ENCODE measurements at regions not wholly inside any gene's neighbourhood (a gene's known extent, or its start where the extent isn't known, plus 50 kb on each side); places are given as distances from the start of the nearest gene placed in this dataset.
"Not testable (repeated sequence)": the region's sequence is repeated elsewhere in the genome, so short reads cannot be mapped to it uniquely, and the experiment has no call there.

DNA sequence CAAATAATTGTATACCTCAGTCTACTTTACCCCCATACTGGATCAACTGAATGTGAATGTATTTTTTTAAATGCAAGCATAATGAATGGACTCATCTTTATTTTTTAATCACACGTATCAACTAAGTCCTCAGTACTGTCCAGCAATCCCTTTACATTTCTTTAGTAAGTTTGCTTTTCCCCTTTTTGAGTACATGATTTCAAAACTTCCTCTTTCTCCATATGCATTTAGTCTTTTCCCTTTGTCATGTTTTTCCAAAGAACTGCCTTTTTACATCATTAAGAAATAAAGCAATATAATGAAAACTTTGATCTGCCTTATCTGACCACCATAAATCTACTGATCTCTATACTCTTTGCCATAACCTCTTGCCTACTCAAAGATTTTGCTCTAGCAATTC is 182.5 kb upstream of the AKR1E2 start:
- intact Hi-C loops (cut with micrococcal nuclease): no loop called here

- intact Hi-C loops (cut with micrococcal nuclease): no loop called here
These were observed 186.0 kb upstream of the AKR1E2 start for GRCh38 chr10:4639960-4640359.

DNA sequence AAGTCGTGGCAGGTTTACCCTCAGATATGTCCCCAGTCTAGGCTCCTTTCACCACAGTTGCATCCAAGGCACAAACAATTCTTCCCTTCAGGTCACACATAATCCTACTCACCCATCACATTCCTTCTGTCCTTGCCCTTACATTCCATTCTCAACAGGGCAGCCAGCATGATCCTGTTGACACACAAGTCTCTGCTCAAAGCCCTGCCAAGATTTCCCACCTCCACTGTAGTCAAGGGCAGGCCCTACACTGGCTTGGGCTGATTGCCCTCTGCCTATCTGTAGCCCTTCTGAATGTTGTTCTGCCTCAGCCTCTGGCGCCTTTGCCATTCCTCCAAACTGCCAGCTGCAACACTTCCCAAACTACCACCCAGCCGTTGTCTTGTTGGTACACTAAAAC is 187.9 kb upstream of the AKR1E2 start:
- intact Hi-C loops (cut with micrococcal nuclease): no loop called here

DNA sequence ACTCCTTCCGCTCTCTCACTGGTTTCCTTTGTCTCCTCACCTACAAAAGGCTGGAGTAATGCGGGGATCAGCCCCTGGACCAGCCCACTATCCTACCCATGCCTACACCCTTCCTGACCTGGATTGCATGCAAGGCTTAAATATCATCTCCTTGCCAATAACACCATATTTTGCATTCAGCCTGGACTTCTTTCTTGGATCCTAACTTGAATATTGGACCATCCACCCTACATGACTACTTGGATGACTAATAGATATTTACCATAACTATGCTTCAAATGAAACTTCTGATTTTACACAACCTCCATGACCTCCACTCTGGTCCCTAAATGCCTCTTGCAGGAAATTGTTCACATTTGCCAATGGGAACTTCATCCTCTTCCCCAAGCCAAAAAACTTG is 188.3 kb upstream of the AKR1E2 start:
- intact Hi-C loops (cut with micrococcal nuclease): no loop called here

GRCh38 chr10:4635883-4636282 is 190.1 kb upstream of the AKR1E2 start:
- intact Hi-C loops (cut with micrococcal nuclease): no loop called here

GRCh38 chr10:4635388-4635787 is 190.6 kb upstream of the AKR1E2 start:
- intact Hi-C loops (cut with micrococcal nuclease): no loop called here

DNA sequence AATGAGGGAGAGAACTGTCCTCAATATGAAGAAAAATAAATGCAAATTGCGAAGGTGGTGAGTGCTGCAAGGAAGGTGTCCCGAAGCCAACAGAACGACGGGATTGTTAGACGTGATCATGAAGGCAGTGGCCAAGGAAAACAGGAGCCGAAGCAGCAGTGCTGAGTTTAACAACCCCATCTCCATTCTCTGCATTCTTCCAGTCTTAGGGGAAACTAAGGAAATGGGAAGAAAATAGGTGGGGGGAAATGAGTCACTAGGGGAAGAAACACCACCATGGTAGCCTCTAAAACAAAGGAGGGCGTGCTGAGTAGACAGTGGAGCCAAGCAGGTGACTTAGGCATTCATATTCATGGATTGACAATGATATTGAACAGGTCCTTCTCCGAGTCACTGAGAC is 192.2 kb upstream of the AKR1E2 start:
- intact Hi-C loops (cut with micrococcal nuclease): no loop called here

DNA sequence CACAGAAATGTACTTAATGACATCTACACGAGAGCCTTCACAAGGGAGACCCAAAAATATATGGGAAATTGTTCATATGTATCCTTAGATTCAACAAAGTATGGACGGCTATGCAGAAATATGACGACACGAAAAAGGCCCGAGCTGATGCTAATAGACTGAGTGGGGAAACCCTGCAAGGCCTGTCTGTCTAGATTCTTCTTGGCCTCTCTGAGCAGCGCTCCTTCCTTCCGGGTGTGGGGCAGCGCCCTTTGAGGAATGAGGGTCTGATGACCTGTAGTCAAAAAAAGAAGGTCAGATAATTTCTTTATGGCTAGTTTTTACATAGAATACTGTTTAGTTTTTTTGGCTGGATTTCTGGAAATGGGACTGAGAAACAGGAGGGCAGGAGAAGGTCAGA is 192.8 kb upstream of the AKR1E2 start:
- intact Hi-C loops (cut with micrococcal nuclease): no loop called here

- intact Hi-C loops (cut with micrococcal nuclease): no loop called here
These were observed 193.2 kb upstream of the AKR1E2 start for GRCh38 chr10:4632757-4633156.

DNA sequence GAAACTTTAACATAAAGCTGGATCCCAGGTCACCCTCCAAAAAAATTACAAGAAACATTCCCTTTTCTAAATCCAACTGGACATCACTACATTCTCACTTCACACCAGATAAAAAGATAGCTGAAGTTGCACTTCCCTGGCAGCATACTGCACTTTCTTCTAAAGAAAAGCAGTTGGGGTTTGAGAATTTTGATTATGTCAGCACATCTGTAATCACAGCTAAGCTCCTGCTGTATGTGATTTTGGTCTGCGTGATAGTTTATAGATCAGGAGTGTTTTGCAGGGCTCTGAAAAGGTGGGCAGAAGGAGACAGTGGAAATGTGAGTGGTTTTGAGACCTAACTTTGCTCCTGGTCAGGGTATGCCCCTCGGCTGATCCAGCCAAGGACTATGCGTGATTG is 199.1 kb upstream of the AKR1E2 start:
- intact Hi-C loops (cut with micrococcal nuclease): no loop called here

GRCh38 chr10:4623757-4624420 is 202.1 kb upstream of the AKR1E2 start:
- intact Hi-C loops (cut with micrococcal nuclease): no loop called here

DNA sequence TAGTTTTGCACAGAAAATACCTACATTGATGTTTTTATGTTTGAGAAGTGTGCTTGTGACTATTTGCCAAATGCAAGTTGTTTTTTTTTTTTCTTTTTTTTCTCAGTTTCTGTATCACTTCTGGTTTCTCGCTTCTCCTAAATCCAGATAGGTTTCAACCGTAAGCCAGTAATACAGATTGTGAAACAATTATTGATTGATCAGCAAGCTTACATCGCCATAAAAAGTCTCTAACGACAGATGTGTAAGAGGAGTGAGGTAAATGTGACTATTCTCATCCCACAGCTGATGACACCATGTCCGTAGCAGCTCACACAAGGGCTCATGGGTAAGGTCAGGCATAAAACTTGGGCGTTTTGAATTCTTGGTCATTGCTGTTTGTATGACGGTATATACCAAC is 202.8 kb upstream of the AKR1E2 start:
- intact Hi-C loops (cut with micrococcal nuclease): no loop called here

- intact Hi-C loops (cut with micrococcal nuclease): no loop called here
These were observed 203.6 kb upstream of the AKR1E2 start for GRCh38 chr10:4622384-4622783.

GRCh38 chr10:4617589-4617988 is 208.4 kb upstream of the AKR1E2 start:
- intact Hi-C loops (cut with micrococcal nuclease): no loop called here

- intact Hi-C loops (cut with micrococcal nuclease): no loop called here
These were observed 211.0 kb upstream of the AKR1E2 start for GRCh38 chr10:4615042-4615441.

DNA sequence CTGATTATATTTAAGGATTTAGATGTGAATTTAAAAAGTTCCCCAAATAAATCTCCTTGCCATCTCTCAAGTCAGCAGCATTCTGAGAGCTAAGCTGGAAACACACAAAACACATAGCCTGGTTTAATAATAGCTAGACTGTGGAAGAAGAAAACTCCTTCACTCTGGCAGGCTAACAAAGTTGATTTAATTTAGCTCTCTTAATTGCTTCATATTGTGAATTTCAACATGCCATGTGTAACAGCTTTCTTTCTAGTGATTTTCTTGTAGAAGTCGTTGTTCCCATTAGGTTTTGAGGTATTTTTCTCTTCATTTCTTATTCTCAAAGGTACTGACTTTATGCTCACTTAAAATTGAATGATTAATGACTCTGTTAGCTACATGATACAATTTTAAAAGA is 216.8 kb upstream of the AKR1E2 start:
- intact Hi-C loops (cut with micrococcal nuclease): no loop called here

DNA sequence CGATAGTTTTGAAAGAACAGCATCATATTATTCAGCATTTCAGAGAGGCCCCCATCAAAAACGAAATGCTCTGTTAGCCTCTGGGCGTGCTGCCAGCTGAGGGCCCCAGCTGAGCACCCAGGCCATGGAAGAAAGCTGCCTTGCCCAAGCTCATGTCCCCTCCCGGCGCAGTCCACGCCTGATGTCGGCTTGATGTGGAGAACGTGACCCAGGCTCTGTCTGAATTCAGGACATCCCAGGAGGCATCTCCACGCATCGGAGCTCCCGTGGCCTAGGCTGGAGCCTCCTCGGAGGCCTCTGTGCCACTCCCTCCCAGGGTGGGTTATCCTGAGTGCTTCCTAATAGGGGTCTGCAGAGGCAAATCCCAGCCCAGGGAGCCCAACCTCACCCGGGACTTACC is 218.3 kb upstream of the AKR1E2 start:
- intact Hi-C loops (cut with micrococcal nuclease): no loop called here

GRCh38 chr10:4606856-4607636 is 219.0 kb upstream of the AKR1E2 start:
- intact Hi-C loops (cut with micrococcal nuclease): no loop called here

- intact Hi-C loops (cut with micrococcal nuclease): no loop called here
These were observed 223.1 kb upstream of the AKR1E2 start for GRCh38 chr10:4602764-4603491.

GRCh38 chr10:4599471-4599870 is 226.5 kb upstream of the AKR1E2 start:
- intact Hi-C loops (cut with micrococcal nuclease): no loop called here

- intact Hi-C loops (cut with micrococcal nuclease): not testable (repeated sequence)
These were observed 228.1 kb upstream of the AKR1E2 start for GRCh38 chr10:4597898-4598297.

DNA sequence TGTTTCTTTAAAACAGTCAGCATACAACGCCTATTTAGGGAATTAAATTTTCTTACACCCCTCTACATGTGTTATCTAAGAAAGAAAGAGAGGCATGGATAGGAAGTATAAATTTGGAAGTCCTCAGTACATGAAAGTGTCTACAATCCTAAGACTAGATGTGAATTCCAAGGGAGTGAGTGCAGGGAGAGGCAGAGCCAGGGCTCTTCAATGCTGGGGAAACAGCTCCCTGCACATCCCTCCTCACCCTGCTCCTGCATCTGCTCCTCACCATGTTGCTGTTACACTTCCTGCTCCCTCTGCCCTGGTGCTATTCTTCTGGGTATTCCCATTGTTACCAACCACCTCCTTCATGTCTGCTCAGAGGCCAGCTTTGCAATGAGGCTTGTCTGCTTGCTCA is 229.1 kb upstream of the AKR1E2 start:
- intact Hi-C loops (cut with micrococcal nuclease): no loop called here
